Upper lobe of left lung (tissue), 4 donors: ENCODE measurements at regions not wholly inside any gene's neighbourhood (a gene's known extent, or its start where the extent isn't known, plus 50 kb on each side); places are given as distances from the start of the nearest gene placed in this dataset.

Experiments
- CTCF ChIP-seq, 6 experiments: fragments of 450-650 bp in 4 of 6; fragments of 200-600 bp in 2 of 6; sonication (generic) in 2 of 6; IDR thresholded peaks; one replicate each; pipeline ENCODE4 v1.5.1; 2016 to 2019; ENCODE audit warnings: antibody characterized with exemption in 6 of 6
- EP300 ChIP-seq, 4 donors: sonication (generic); formaldehyde crosslinking; IDR thresholded peaks; one replicate each; pipeline ENCODE4 v1.5.1; 2017; ENCODE audit warnings: antibody characterized with exemption in 4 of 4, control low read depth in 2 of 4
- POLR2A ChIP-seq, 4 donors: fragments of 450-650 bp; IDR thresholded peaks; one replicate each; pipeline ENCODE4 v1.5.1; 2016 to 2017; ENCODE audit warnings: antibody characterized with exemption in 4 of 4, mild to moderate bottlenecking in 2 of 4
- POLR2AphosphoS5 ChIP-seq, 2 donors: sonication (generic); formaldehyde crosslinking; IDR thresholded peaks; one replicate each; pipeline ENCODE4 v1.5.1; 2017; ENCODE audit warnings: antibody characterized with exemption in 2 of 2

- TF ChIP-seq CTCF (IDR thresholded peaks at IDR 0.05) (no peak), POLR2A (IDR thresholded peaks at IDR 0.05) (no peak), EP300 (IDR thresholded peaks at IDR 0.05) (no peak), POLR2AphosphoS5 (IDR thresholded peaks at IDR 0.05) (no peak)
These were observed 582.1 kb upstream of the HTR1E start for GRCh38 chr6:86355271-86355670.
